ENCODE measurements at regions not wholly inside any gene's neighbourhood (a gene's known extent, or its start where the extent isn't known, plus 50 kb on each side); places are given as distances from the start of the nearest gene placed in this dataset.

DNA sequence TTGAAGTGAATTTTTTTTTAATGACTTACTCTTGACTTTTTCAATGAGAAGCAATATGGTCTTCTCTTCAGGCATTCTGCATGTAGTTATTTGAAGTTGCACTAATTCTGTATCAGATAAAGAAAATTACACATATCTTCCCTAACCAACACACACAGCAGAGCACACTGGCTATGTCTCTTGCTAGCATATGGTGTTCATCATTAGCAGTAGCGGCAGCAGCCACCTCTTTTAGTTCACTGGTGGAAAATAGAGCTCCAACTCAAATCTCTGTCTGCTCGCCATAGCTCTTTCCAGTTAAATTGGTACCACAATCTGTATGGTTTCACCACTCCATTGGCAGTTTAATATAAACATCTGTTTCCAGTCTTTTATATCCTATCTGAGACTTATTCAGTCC, 278.1 kb upstream of the ZEB2 start:
- Mint-ChIP-seq H3K36me3 (ENCODE audit: low read depth) (no peaks in the 10 kb centered on the region), H3K4me3 (ENCODE audit: unreplicated experiment) (no peak overlapping the region), H3K9me3 (ENCODE audit: low read depth) (no peaks in the 10 kb centered on the region), H3K27ac (ENCODE audit: unreplicated experiment) (no peak overlapping the region), H3K4me1 (ENCODE audit: low read depth) (peaks cover 18% of the 10 kb centered on the region), H3K27me3 (ENCODE audit: low read depth) (no peaks in the 10 kb centered on the region)
- no peak for DNase-seq (ENCODE audit: low spot score)
- TF ChIP-seq CTCF (IDR thresholded peaks at IDR 0.05): no peak

DNA sequence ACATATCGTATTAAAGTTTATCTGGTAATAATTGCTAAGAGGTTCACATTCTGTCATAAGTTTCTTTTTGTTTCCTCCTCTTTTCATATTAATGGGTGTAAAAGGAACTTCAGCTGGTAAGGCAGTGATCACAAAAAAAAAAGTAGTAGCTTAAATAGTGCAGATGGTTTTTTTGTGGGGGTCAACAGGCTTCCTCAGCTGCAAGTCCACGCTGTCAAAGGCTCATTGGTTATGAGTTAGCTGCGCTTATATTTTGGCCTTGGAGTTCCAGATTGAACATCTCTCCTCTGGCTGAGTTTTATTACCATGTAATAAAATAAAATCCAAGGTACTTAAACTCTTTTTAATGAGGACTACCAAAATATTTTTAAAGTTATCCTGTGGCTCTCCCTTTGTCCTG, 277.0 kb upstream of the ZEB2 start:
- Mint-ChIP-seq H3K27me3 (ENCODE audit: low read depth) (no peaks in the 10 kb centered on the region), H3K9me3 (ENCODE audit: low read depth) (no peaks in the 10 kb centered on the region), H3K36me3 (ENCODE audit: low read depth) (no peaks in the 10 kb centered on the region), H3K4me1 (ENCODE audit: low read depth) (peaks cover 8% of the 10 kb centered on the region), H3K4me3 (ENCODE audit: unreplicated experiment) (no peak overlapping the region), H3K27ac (ENCODE audit: unreplicated experiment) (no peak overlapping the region)
- no peak for DNase-seq (ENCODE audit: low spot score)
- no peak for TF ChIP-seq CTCF (IDR thresholded peaks at IDR 0.05)

DNA sequence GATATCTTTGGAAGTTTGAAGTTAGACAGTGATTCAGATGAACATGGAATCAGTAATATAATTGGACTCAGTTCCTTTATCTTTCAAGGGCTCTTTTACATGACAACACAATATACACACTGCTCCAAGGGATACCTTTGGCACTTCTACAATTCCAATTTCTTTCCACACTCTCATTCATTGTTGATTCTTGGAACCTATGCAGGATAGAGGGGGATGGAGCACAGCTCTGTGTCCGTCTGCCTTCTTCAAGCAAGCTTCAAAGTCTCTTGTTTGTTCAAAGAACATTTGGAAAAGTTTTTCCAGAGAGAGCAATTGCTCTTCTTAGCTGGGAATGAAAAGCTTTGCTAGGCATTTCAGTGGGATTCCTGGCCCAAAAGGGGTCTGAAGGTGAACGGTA, 276.2 kb upstream of the ZEB2 start:
- no peak overlapping the region for H3K4me3 Mint-ChIP-seq (ENCODE audit: unreplicated experiment)
- DNase-seq (ENCODE audit: low spot score): no peak
- H3K9me3 Mint-ChIP-seq (ENCODE audit: low read depth): no peaks in the 10 kb centered on the region
- no peak for TF ChIP-seq CTCF (IDR thresholded peaks at IDR 0.05)
- H3K27me3 Mint-ChIP-seq (ENCODE audit: low read depth): no peaks in the 10 kb centered on the region
- H3K27ac Mint-ChIP-seq (ENCODE audit: unreplicated experiment): no peak overlapping the region
- H3K4me1 Mint-ChIP-seq (ENCODE audit: low read depth): peaks cover under 1% of the 10 kb centered on the region
- no peaks in the 10 kb centered on the region for H3K36me3 Mint-ChIP-seq (ENCODE audit: low read depth)

- Mint-ChIP-seq H3K4me1 (ENCODE audit: low read depth) (no peaks in the 10 kb centered on the region), H3K36me3 (ENCODE audit: low read depth) (peaks cover 6% of the 10 kb centered on the region), H3K4me3 (ENCODE audit: unreplicated experiment) (no peak overlapping the region), H3K9me3 (ENCODE audit: low read depth) (peaks cover 24% of the 10 kb centered on the region), H3K27me3 (ENCODE audit: low read depth) (no peaks in the 10 kb centered on the region), H3K27ac (ENCODE audit: unreplicated experiment) (no peak overlapping the region)
- no peak for DNase-seq (ENCODE audit: low spot score)
- no peak for TF ChIP-seq CTCF (IDR thresholded peaks at IDR 0.05)
These were observed 265.3 kb upstream of the ZEB2 start for GRCh38 chr2:144785253-144785652.

DNA sequence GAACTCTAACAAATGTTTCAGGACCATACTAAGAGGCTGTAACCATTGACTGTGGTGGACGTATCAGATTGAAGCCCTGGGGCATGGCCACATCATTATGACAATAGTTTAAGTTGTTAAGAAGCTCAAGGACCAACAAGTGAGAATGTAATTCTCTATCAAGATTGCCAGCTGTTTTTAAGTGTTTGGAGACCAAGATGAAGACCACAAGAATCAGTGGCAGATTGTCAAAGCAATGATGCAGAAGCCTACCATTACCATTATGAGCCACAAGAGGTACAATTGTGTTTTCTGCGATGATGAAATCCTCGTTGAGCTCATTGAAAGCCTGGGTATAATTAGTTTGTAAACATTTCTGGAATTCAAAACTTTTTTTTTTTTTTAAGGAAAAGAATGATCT, 261.1 kb upstream of the ZEB2 start:
- Mint-ChIP-seq H3K36me3 (ENCODE audit: low read depth) (no peaks in the 10 kb centered on the region), H3K4me1 (ENCODE audit: low read depth) (peaks cover under 1% of the 10 kb centered on the region), H3K27me3 (ENCODE audit: low read depth) (no peaks in the 10 kb centered on the region), H3K4me3 (ENCODE audit: unreplicated experiment) (no peak overlapping the region), H3K27ac (ENCODE audit: unreplicated experiment) (no peak overlapping the region), H3K9me3 (ENCODE audit: low read depth) (no peaks in the 10 kb centered on the region)
- no peak for TF ChIP-seq CTCF (IDR thresholded peaks at IDR 0.05)
- DNase-seq (ENCODE audit: low spot score): no peak
